ENCODE measurements at regions not wholly inside any gene's neighbourhood (a gene's known extent, or its start where the extent isn't known, plus 50 kb on each side); places are given as distances from the start of the nearest gene placed in this dataset.

- TF ChIP-seq ZBTB2 (CRISPR knock-in tag; IDR thresholded peaks at IDR 0.05; ENCODE audit: low read depth) (no peak), MEF2D (CRISPR knock-in tag; IDR thresholded peaks at IDR 0.05) (no peak), ZNF720 (CRISPR knock-in tag; IDR thresholded peaks at IDR 0.05) (no peak), ZNF740 (CRISPR knock-in tag; IDR thresholded peaks at IDR 0.05) (no peak), MIER3 (CRISPR knock-in tag; IDR thresholded peaks at IDR 0.05; ENCODE audit: borderline replicate concordance) (no peak)
Observed at GRCh38 chrX:143994206-143994605, 110.3 kb downstream of the UBE2NL start (continued).

DNA sequence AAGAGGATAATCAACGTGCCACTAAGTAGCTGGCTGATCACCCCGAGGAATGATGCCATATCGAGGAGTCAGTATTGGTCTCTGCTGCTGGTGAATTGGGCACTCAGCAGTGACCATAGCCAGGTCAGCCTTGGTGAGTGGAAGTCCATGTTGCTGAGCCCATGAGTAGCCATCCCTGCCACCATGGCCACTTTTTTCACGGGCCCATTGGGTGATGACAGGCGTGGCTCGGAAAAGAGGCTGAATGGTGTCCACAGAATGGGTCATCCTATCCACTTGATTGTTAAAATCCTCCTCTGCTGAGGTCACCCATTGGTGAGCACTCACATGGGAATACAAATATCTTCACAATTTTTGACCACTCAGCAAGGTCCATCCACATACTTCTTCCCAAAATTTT is 114.4 kb downstream of the UBE2NL start:
- no peak for FAIRE-seq
- H3K79me2 ChIP-seq (ENCODE audit: insufficient read depth, low read length): no peaks in the 10 kb centered on the region
- CTCF ChIA-PET (ENCODE audit: low intra/inter-chr PET ratio, low total read pairs): no interaction called here
- no peak overlapping the region for H2AFZ ChIP-seq (ENCODE audit: low read length)
- H3K27ac ChIP-seq (ENCODE audit: extremely low read length, insufficient read depth, low read length): no peak overlapping the region
- POLR2A ChIA-PET: no interaction called here
- H3K9me3 ChIP-seq (ENCODE audit: low read length): peaks cover 54% of the 10 kb centered on the region
- H3K9ac ChIP-seq (ENCODE audit: insufficient read depth, low read depth, low read length): no peak overlapping the region
- H3K27me3 ChIP-seq (ENCODE audit: control insufficient read depth in 1 of 2, insufficient read depth in 2 of 2, low read length in 2 of 2): no peaks in the 10 kb centered on the region
- no CpG with 5 or more reads among the region's 6 CpGs for WGBS (ENCODE audit: low lambda C conversion rate)
- no peaks in the 10 kb centered on the region for H3K4me1 ChIP-seq (ENCODE audit: insufficient read depth, low read length)
- H3K4me2 ChIP-seq (ENCODE audit: low read depth, low read length): no peak overlapping the region
- BruUV-seq (replicated peaks): no TSS peak
- no peak for ATAC-seq
- no peaks in the 10 kb centered on the region for H3K36me3 ChIP-seq (replicated peaks in 1 of 2; ENCODE audit: control insufficient read depth in 1 of 2, insufficient read depth in 2 of 2, low read length in 2 of 2)
- in situ Hi-C loops (cut with HindIII; ENCODE audit: extremely low pct_ligation_motif_present, low pct_unique_long_range_greater_than_20kb): no loop called here
- no peak for DNase-seq (ENCODE audit: low spot score)
- TF ChIP-seq ZNF34 (CRISPR knock-in tag; IDR thresholded peaks at IDR 0.05; ENCODE audit: borderline replicate concordance) (no peak), ZNF549 (CRISPR knock-in tag; IDR thresholded peaks at IDR 0.05) (no peak), MEIS1 (CRISPR knock-in tag; IDR thresholded peaks at IDR 0.05; ENCODE audit: borderline replicate concordance) (no peak), ZFP41 (CRISPR knock-in tag; IDR thresholded peaks at IDR 0.05; ENCODE audit: borderline replicate concordance) (no peak), ZNF510 (CRISPR knock-in tag; IDR thresholded peaks at IDR 0.05; ENCODE audit: low read depth) (no peak), HIC2 (CRISPR knock-in tag; IDR thresholded peaks at IDR 0.05; ENCODE audit: low read depth) (no peak), CAMTA2 (CRISPR knock-in tag; IDR thresholded peaks at IDR 0.05; ENCODE audit: borderline replicate concordance) (no peak), TEAD3 (CRISPR knock-in tag; optimal IDR thresholded peaks at IDR 0.05; ENCODE audit: borderline replicate concordance) (no peak), ZFP36L2 (CRISPR knock-in tag; IDR thresholded peaks at IDR 0.05) (no peak)
- intact Hi-C loops (cut with micrococcal nuclease; ENCODE audit: unreplicated experiment): no loop called here
- no peak overlapping the region for H3K4me3 ChIP-seq (replicated peaks in 1 of 3; ENCODE audit: insufficient read depth in 1 of 3, low read depth in 2 of 3, low read length in 3 of 3)
- H4K20me1 ChIP-seq (ENCODE audit: insufficient read depth, low read length): no peaks in the 10 kb centered on the region
